ENCODE measurements at regions not wholly inside any gene's neighbourhood (a gene's known extent, or its start where the extent isn't known, plus 50 kb on each side); places are given as distances from the start of the nearest gene placed in this dataset.

DNA sequence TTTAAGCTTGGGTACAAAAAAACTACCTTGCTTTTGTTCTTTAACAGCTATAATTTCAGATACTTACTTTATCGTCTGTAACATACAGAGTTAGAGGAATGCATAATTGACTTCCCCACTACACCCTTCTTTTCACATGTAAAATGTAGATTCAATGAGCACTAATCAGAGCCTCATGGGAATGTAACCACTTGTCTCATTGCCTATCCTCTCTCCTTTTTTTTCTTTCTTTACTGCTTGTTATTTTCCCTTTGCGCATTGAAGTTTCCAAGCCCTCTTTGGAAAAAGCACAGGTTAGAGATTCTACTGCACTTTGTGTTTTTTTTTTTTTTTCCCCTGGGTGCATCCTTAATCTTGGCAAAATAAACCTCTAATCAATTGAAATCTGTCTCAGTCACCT, 965.1 kb upstream of the PABPC4L start:
- no peak for TF ChIP-seq POLR2A (IDR thresholded peaks at IDR 0.05)
- TF ChIP-seq, protein P1, sequence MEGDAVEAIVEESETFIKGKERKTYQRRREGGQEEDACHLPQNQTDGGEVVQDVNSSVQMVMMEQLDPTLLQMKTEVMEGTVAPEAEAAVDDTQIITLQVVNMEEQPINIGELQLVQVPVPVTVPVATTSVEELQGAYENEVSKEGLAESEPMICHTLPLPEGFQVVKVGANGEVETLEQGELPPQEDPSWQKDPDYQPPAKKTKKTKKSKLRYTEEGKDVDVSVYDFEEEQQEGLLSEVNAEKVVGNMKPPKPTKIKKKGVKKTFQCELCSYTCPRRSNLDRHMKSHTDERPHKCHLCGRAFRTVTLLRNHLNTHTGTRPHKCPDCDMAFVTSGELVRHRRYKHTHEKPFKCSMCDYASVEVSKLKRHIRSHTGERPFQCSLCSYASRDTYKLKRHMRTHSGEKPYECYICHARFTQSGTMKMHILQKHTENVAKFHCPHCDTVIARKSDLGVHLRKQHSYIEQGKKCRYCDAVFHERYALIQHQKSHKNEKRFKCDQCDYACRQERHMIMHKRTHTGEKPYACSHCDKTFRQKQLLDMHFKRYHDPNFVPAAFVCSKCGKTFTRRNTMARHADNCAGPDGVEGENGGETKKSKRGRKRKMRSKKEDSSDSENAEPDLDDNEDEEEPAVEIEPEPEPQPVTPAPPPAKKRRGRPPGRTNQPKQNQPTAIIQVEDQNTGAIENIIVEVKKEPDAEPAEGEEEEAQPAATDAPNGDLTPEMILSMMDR (IDR thresholded peaks at IDR 0.05), result no peak
- no peaks in the 10 kb centered on the region for H3K9me3 ChIP-seq
- H3K4me1 ChIP-seq, result no peaks in the 10 kb centered on the region
- H3K27me3 ChIP-seq, result no peaks in the 10 kb centered on the region
- intact Hi-C loops (cut with DNase I), result no loop called here
- H3K36me3 ChIP-seq, result no peaks in the 10 kb centered on the region
- 63 to 92% methylated on average over 2 of the region's 2 CpGs for WGBS, 2 donors
- H3K27ac ChIP-seq, result no peak overlapping the region
- no peak overlapping the region for H3K4me3 ChIP-seq (replicated peaks in 1 of 3)
- DNase-seq, result no peak

DNA sequence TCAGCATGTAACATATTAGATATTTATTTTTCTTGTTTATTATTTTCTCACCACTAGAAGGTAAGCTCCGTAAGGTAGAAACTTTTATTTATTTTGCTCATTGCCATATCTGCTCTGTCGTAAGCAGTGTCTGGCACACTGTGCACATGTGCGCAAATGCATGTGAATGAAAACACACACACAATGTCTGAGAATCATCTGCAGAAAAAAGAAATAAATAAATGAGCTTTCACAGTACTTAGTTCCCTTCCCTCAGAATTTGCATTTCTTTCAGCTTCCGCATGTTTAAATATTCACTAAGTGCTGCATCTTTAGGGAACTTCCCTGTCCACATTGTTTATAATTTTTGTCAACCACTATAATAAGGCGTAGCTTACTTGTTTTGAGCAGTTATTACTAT, 963.0 kb upstream of the PABPC4L start:
- Histone ChIP-seq H3K27me3 (no peaks in the 10 kb centered on the region), H3K27ac (no peak overlapping the region), H3K4me1 (no peaks in the 10 kb centered on the region), H3K9me3 (no peaks in the 10 kb centered on the region), H3K36me3 (no peaks in the 10 kb centered on the region), H3K4me3 (replicated peaks in 1 of 3) (no peak overlapping the region)
- 86 to 93% methylated on average over 5 of the region's 5 CpGs for WGBS, 2 donors
- TF ChIP-seq, protein P1 (IDR thresholded peaks at IDR 0.05), result no peak
- no peak for TF ChIP-seq POLR2A (IDR thresholded peaks at IDR 0.05)
- intact Hi-C loops (cut with DNase I), result no loop called here
- no peak for DNase-seq

DNA sequence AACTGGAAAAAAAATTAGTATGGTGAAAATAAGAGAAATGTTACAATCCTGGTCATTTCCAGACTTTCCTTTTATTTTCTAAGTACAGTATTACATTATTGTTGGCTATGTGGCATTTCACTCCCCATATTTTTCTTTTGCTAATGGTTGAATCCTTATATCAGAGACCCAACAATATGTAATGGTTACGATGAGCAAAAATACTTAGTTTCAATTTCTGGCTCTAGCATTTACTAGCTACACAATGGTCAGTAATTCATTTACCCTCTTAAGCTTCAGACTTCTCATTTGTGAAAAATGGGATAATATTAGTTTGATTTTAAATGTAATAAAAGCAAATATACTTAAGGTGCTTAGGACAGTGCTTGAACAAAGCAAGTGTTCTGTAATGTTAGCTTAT, 942.9 kb upstream of the PABPC4L start:
- Histone ChIP-seq H3K27ac (no peak overlapping the region), H3K36me3 (no peaks in the 10 kb centered on the region), H3K27me3 (no peaks in the 10 kb centered on the region), H3K9me3 (no peaks in the 10 kb centered on the region), H3K4me1 (no peaks in the 10 kb centered on the region), H3K4me3 (replicated peaks in 1 of 3) (no peak overlapping the region)
- intact Hi-C loops (cut with DNase I), result no loop called here
- TF ChIP-seq POLR2A (IDR thresholded peaks at IDR 0.05), result no peak
- TF ChIP-seq, protein P1 (IDR thresholded peaks at IDR 0.05), result no peak
- 94 to 96% methylated on average over 1 of the region's 1 CpG for WGBS, 2 donors
- no peak for DNase-seq

DNA sequence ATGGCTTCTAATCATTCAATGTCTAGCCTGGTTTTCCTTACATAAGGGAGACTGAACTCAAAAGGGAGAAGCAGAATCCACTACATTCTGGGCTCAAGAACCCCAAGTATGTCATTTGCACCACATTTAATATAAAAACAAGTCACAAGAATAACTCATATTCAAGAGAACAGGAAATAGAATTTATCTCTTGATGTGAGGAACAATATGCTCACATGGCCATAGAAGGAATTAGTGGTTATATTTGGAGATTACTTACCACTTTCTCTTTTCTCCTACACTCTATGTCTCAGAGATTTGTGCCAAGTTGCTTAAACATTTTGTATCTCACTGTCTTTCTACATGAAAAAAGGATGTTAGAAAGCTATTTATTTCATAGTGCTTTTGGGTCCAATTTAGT, 922.6 kb upstream of the PABPC4L start:
- intact Hi-C loops (cut with DNase I), result no loop called here
- Histone ChIP-seq H3K4me1 (no peaks in the 10 kb centered on the region), H3K27ac (no peak overlapping the region), H3K9me3 (no peaks in the 10 kb centered on the region), H3K4me3 (replicated peaks in 1 of 3) (no peak overlapping the region), H3K36me3 (no peaks in the 10 kb centered on the region), H3K27me3 (no peaks in the 10 kb centered on the region)
- no peak for DNase-seq
- TF ChIP-seq, protein P1 (IDR thresholded peaks at IDR 0.05), result no peak
- TF ChIP-seq POLR2A (IDR thresholded peaks at IDR 0.05), result no peak

DNA sequence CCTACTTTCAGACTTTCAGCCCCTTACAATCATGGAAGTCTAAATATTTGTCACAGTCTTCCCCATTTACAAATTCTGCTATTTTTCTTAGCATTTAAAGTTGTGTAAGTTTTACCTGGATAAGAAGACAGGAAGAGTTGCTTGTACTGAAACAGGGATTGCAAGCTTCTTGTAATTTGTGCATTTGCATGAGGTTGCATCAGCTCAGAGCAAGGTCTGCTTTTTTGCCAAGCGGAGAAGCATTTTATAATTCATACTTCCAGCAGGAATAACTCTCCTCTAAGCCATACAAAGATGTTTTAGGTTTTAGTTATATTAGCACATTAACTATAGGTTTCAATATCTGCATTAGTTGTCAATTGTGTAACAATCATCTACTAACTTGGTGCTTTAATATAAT, 922.0 kb upstream of the PABPC4L start:
- Histone ChIP-seq H3K27ac (no peak overlapping the region), H3K36me3 (no peaks in the 10 kb centered on the region), H3K9me3 (no peaks in the 10 kb centered on the region), H3K4me3 (replicated peaks in 1 of 3) (no peak overlapping the region), H3K4me1 (no peaks in the 10 kb centered on the region), H3K27me3 (no peaks in the 10 kb centered on the region)
- DNase-seq, result no peak
- TF ChIP-seq POLR2A (IDR thresholded peaks at IDR 0.05), result no peak
- TF ChIP-seq, protein P1 (IDR thresholded peaks at IDR 0.05), result no peak
- intact Hi-C loops (cut with DNase I), result no loop called here
- 93 to 98% methylated on average over 1 of the region's 1 CpG for WGBS, 2 donors

All from thyroid gland (tissue), 4 donors.